Neural progenitor cell (in vitro differentiated cells): ENCODE measurements at regions not wholly inside any gene's neighbourhood (a gene's known extent, or its start where the extent isn't known, plus 50 kb on each side); places are given as distances from the start of the nearest gene placed in this dataset.

ENCODE experiments used
- CTCF ChIP-seq: fragments of 200-600 bp; sonication (generic); IDR thresholded peaks from 2 replicates; pipeline ENCODE4 v1.5.1; 2017; ENCODE audit warnings: antibody characterized with exemption, mild to moderate bottlenecking
- EZH2 ChIP-seq: fragments of 200-600 bp; sonication (generic); IDR thresholded peaks from 2 replicates; pipeline ENCODE4 v1.6.1; 2017; ENCODE audit warnings: antibody characterized with exemption, mild to moderate bottlenecking, moderate library complexity
- EZH2phosphoT487 ChIP-seq: fragments of 200-600 bp; sonication (generic); IDR thresholded peaks from 2 replicates; pipeline ENCODE4 v1.6.1; 2017; ENCODE audit warnings: antibody characterized with exemption

GRCh38 chr2:762646-763045 is 85.4 kb upstream of the TMEM18 start:
- TF ChIP-seq CTCF = no peak
- no peak for TF ChIP-seq EZH2
- TF ChIP-seq EZH2phosphoT487 = no peak
